ENCODE measurements at regions not wholly inside any gene's neighbourhood (a gene's known extent, or its start where the extent isn't known, plus 50 kb on each side); places are given as distances from the start of the nearest gene placed in this dataset.

GRCh38 chr5:77569409-77569808 lies 69.1 kb downstream of the OTP start:
- TF ChIP-seq CTCF (IDR thresholded peaks at IDR 0.05) (no peak), ZFX (IDR thresholded peaks at IDR 0.05; ENCODE audit: borderline replicate concordance) (no peak)
